Mucosa of descending colon (tissue), 3 donors: ENCODE measurements at regions not wholly inside any gene's neighbourhood (a gene's known extent, or its start where the extent isn't known, plus 50 kb on each side); places are given as distances from the start of the nearest gene placed in this dataset.
"Not testable (repeated sequence)": the region's sequence is repeated elsewhere in the genome, so short reads cannot be mapped to it uniquely, and the experiment has no call there.

ENCODE experiments used
- ATAC-seq: fragments of 200-7000 bp; cut with Tn5 transposase; one replicate; pipeline ENCODE4 v1.9.1; 2020; ENCODE audit warnings: mild to moderate bottlenecking, moderate library complexity
- DNase-seq, 3 donors: peaks; one replicate each; pipeline ENCODE4 v3.0.0-alpha.2; 2020
- H3K36me3 ChIP-seq: fragments of 200-600 bp; one replicate; pipeline ENCODE4 v1.8.0; 2021; ENCODE audit warnings: low read depth, mild to moderate bottlenecking
- H3K4me1 ChIP-seq: fragments of 200-600 bp; one replicate; pipeline ENCODE4 v1.8.0; 2021; ENCODE audit warnings: low read depth, mild to moderate bottlenecking
- H3K4me3 ChIP-seq: fragments of 200-600 bp; one replicate; pipeline ENCODE4 v1.8.0; 2021; ENCODE audit warnings: mild to moderate bottlenecking
- H3K9me3 ChIP-seq: fragments of 200-600 bp; one replicate; pipeline ENCODE4 v1.8.0; 2021; ENCODE audit warnings: mild to moderate bottlenecking
- intact Hi-C, 2 donors: fragments of 100-400 bp; cut with DNase I in 1 of 2; cut with micrococcal nuclease in 1 of 2; formaldehyde crosslinking; loops; one replicate each; pipeline versions ENCODE4 v1.11.0 to v1.11.1; 2022; cut with DNase I, micrococcal nuclease
- TF ChIP-seq, protein P1 (sequence below): fragments of 200-600 bp; IDR thresholded peaks from one replicate; pipeline ENCODE4 v1.8.0; 2022; ENCODE audit warnings: antibody characterized with exemption, mild to moderate bottlenecking
- donor health status: DM: no; HTN: no; CAD: no; lungs with moderate emphysema.
- donor health status: DM: no; HTN: no; CAD: no.
- donor health status: DM: no; HTN: yes; CAD: no.

- H3K36me3 ChIP-seq = no peaks in the 10 kb centered on the region
- DNase-seq (no peak), ATAC-seq (no peak)
- intact Hi-C loops = no loop called here
- no peaks in the 10 kb centered on the region for H3K9me3 ChIP-seq
- TF ChIP-seq, protein P1, sequence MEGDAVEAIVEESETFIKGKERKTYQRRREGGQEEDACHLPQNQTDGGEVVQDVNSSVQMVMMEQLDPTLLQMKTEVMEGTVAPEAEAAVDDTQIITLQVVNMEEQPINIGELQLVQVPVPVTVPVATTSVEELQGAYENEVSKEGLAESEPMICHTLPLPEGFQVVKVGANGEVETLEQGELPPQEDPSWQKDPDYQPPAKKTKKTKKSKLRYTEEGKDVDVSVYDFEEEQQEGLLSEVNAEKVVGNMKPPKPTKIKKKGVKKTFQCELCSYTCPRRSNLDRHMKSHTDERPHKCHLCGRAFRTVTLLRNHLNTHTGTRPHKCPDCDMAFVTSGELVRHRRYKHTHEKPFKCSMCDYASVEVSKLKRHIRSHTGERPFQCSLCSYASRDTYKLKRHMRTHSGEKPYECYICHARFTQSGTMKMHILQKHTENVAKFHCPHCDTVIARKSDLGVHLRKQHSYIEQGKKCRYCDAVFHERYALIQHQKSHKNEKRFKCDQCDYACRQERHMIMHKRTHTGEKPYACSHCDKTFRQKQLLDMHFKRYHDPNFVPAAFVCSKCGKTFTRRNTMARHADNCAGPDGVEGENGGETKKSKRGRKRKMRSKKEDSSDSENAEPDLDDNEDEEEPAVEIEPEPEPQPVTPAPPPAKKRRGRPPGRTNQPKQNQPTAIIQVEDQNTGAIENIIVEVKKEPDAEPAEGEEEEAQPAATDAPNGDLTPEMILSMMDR = no peak
- no peaks in the 10 kb centered on the region for H3K4me1 ChIP-seq
- H3K4me3 ChIP-seq = no peak overlapping the region
Observed at GRCh38 chr7:20539201-20539600, 76.3 kb upstream of the ABCB5 start.

GRCh38 chr7:20541608-20542349, 73.7 kb upstream of the ABCB5 start:
- H3K36me3 ChIP-seq = no peaks in the 10 kb centered on the region
- no peak for DNase-seq
- intact Hi-C loops = no loop called here
- TF ChIP-seq, protein P1 = no peak
- no peak overlapping the region for H3K4me3 ChIP-seq
- H3K9me3 ChIP-seq = no peaks in the 10 kb centered on the region
- no peaks in the 10 kb centered on the region for H3K4me1 ChIP-seq
- no peak for ATAC-seq

GRCh38 chr7:20542594-20542993, 72.9 kb upstream of the ABCB5 start:
- intact Hi-C loops = no loop called here
- no peak for ATAC-seq
- TF ChIP-seq, protein P1 = no peak
- no peaks in the 10 kb centered on the region for H3K36me3 ChIP-seq
- H3K9me3 ChIP-seq = no peaks in the 10 kb centered on the region
- no peak overlapping the region for H3K4me3 ChIP-seq
- H3K4me1 ChIP-seq = no peaks in the 10 kb centered on the region
- no peak for DNase-seq

- intact Hi-C loops = no loop called here
- TF ChIP-seq, protein P1 = no peak
- no peaks in the 10 kb centered on the region for H3K9me3 ChIP-seq
- no peak for ATAC-seq
- DNase-seq = no peak
- H3K4me3 ChIP-seq = no peak overlapping the region
- no peaks in the 10 kb centered on the region for H3K36me3 ChIP-seq
- no peaks in the 10 kb centered on the region for H3K4me1 ChIP-seq
Observed at GRCh38 chr7:20543500-20543899, 72.0 kb upstream of the ABCB5 start.

DNA sequence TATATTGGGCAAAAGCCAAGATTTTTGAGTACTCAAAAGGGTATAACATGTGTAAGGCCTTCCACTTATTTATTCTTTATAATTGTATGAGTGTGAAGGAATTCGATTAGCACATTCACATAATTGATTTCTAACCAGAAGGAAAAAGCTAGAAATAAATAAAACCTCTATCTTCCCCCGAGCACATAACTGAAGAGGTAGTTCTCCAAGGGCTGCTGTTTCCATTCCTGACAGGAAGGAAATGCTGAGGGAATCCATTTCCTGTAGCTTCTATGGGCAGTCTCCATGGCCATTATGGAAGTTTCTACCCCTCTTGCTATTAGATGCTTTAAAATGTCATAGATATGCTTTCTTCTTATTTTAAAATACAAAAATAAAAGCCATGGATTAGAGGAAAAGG, 70.5 kb upstream of the ABCB5 start:
- Histone ChIP-seq H3K4me1 (no peaks in the 10 kb centered on the region), H3K36me3 (no peaks in the 10 kb centered on the region), H3K9me3 (no peaks in the 10 kb centered on the region), H3K4me3 (no peak overlapping the region)
- ATAC-seq (no peak), DNase-seq (no peak)
- TF ChIP-seq, protein P1 = no peak
- intact Hi-C loops = no loop called here

DNA sequence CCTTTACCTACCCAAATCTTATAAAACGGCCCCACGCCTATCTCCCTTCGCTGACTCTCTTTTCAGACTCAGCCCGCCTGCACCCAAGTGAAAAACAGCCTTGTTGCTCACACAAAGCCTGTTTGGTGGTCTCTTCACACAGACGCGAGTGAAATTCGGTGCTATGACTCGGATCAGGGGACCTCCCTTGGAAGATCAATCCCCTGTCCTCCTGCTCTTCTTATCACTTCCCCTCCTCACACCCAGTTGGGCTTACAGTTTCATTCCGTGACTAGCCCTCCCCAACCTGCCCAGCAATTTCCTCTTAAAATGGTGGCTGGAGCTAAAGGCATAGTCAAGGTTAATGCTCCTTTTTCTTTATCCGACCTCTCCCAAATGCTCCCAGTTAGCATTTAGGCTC, 68.5 kb upstream of the ABCB5 start:
- H3K9me3 ChIP-seq, ATAC-seq, H3K4me1 ChIP-seq, H3K36me3 ChIP-seq, intact Hi-C loops, DNase-seq, H3K4me3 ChIP-seq: not testable (repeated sequence)
